DMS153 treated with DMSO at 0.1 percent for 48 hours (cell line): ENCODE measurements at regions not wholly inside any gene's neighbourhood (a gene's known extent, or its start where the extent isn't known, plus 50 kb on each side); places are given as distances from the start of the nearest gene placed in this dataset.
A peak's percentile ranks its signal among the peaks of the same experiment; 100 is the strongest.

Source experiments
- DNase-seq: peaks from one replicate; lab custom pipeline; 2025; ENCODE audit not compliant: unreplicated experiment; lab: John Stamatoyannopoulos, UW

- DNase-seq, result no peak
Measured at GRCh38 chr4:132245319-132245718, 903.8 kb upstream of the PCDH10 start.

- no peak for DNase-seq
Measured at GRCh38 chr4:132264176-132264575, 884.9 kb upstream of the PCDH10 start.

DNA sequence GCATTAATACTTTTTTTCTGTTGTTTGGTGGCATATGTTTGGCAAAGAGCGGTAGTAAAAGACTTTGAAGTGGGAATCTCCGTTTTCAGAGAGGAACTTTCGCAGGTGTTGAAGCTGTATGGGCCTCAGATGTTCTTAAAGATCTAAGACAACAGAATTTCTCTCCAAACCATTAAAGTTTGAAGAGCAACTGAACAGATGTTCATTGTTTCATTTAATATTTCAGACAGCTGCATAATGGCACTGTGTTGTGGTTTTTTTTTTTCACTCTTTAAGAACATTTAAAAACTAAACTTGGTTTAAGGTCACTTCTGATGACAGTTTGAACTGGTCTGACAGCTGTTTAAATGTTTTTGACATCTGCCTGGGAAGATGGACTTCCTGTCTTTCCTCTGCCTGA, 882.7 kb upstream of the PCDH10 start:
- DNase-seq, result no peak

GRCh38 chr4:132267321-132267720, 881.8 kb upstream of the PCDH10 start:
- no peak for DNase-seq

- DNase-seq, result no peak
Measured at GRCh38 chr4:132269303-132269990, 879.6 kb upstream of the PCDH10 start.

DNA sequence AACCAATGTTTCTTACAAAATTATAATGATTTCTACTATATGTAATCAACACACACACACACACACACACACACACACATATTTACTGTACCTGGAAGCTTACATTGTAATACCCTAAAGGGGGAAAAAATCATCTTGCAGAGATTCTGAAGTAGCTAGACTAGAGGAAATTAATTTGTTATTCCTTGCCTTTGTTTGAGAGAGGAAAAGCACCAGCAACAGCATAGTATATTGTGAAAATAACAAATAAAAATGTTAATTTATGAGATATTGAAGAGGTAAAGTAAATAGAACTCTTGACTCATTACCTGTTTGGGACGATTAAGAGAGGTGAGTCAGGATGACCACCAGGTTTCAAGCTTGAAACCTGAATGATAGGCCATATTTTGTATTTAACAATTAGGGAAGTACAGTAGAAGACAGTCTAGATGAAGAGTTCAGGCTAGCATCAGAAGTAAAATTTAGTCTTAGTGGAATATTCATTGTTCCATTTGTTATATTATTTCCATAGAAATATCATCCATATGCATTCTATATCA, 873.4 kb upstream of the PCDH10 start:
- no peak for DNase-seq

DNA sequence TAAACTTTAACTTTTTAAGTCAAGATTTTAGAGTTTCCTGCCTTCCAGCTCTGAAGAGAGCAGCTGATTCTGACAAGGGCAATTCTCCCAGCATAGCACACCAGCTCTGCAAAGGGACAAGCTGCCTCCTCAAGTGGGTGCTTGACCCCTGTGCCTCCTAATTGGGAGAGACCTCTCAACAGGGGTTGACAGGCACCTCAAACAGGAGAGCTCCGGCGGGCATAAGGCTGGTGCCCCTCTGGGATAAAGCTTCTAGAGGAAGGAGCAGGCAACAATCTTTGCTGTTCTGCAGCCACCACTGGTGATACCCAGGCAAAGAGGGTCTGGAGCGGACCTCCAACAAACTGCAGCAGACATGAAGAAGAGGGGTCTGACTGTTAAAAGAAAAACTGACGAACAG, 872.9 kb upstream of the PCDH10 start:
- DNase-seq, result no peak

DNA sequence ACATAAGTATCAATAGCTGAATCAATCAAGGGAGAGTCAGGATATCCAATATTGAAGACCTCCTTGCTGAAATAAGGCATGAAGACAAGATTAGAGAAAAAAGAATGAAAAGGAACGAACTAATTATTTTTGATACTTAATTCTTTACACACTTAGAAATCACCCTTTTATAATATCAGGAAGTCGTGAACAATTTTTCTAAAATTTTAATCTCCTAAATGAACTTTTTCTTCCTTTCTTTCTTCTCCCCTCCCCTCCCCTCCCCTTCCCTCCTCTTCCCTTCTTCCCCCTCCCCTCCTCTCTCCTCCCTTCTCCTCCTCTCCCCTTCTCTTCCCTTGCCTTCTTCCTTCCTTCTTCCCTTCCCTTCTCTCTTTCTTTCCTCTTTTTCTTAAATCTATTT, 872.1 kb upstream of the PCDH10 start:
- DNase-seq, result no peak

- DNase-seq, result no peak
Measured at GRCh38 chr4:132281733-132282132, 867.4 kb upstream of the PCDH10 start.

DNA sequence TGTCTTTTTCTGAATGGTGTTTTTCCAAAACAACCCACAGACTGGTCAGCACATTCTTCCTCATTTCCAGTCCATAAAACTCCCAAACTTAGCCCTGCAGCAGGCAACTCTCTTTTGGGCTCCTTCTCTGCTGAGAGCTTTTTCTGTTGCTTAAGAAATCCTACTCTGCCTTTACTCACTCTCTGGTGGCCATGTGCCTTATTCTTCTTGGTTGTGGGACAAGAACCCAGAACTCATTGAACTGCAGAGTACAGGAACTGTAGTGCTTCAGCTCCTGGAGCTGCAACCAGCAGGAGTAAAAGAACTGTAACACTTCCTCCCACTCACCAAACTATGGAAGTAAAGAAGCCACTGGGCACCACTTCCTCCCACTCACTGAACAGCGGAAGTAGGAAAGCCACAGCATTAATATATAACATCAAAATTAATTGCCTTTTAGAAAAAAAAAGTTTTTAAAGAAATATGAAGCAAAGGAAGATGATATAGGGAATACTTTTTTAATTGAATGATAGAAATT, 864.1 kb upstream of the PCDH10 start:
- no peak for DNase-seq

DNA sequence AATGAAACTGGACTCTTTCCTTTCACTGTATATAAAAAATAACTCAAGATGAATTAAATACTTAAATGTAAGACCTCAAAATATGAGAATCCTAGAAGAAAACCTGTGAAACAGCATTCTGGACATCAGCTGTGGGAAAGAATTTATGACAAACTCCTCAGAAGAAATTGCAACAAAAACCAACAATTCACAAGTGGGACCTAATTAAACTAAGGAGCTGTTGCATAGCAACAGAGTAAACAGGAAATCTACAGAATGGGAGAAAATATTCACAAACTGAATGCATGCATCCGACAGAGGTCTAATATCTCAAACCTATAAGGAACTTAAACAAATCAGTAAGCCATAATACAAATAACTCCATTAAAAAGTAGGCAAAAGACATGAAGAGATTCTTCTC, 851.7 kb upstream of the PCDH10 start:
- DNase-seq, result peak; percentile 25

GRCh38 chr4:132299841-132300240, 849.3 kb upstream of the PCDH10 start:
- no peak for DNase-seq

GRCh38 chr4:132312521-132312920, 836.6 kb upstream of the PCDH10 start:
- DNase-seq, result no peak

DNA sequence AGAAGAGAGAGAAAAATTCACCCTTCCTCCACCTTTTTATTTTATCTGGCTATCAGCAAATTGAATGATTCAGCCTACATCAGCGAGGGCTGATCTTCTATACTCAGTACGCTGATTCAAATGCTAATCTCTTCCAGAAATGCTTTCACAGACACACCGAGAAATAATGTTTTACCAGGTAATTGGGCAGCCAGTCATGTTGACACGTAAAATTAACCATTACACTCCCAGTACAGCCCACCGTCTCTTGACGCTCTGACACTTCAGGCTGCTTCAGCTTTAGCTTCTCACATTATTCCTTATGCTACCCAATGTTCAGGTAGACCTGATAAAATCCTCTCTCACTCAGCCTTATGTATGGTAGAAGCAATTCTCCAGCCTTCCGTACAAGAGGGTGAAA, 835.2 kb upstream of the PCDH10 start:
- no peak for DNase-seq

DNA sequence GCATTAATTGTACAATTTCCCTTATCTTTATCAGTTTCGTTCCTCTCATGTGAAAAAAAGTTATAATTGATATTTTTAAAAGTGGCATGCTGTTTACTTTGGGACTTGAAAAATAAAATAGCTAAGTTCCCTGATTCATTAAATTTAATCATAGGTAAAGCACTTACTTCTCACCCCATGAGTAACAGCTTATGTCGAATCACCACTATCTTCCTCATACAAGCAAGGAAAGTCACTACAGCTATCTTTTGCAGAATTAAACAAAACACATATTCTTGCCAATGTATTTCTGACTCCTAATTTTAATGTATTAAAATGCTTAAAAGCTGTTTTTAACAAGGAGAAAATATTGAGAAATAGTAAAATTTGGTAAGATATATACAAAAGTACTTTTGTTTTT, 832.4 kb upstream of the PCDH10 start:
- no peak for DNase-seq

DNA sequence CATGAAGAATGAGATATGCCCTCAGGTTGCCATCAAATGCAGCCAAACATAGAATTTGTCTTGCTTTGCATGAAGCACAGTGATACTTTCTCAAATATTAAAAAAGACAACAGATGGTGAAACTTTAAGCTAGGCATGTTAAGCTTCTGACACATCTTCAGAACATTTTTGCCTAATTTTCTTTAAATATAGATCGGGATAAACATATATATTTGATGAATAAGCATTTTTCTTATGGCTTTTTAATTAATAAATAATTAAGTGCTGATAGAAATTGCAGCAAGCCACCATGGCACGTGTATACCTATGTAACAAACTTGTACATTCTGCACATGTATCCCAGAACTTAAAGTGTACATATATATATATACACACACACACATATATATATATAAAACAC, 831.2 kb upstream of the PCDH10 start:
- no peak for DNase-seq

DNA sequence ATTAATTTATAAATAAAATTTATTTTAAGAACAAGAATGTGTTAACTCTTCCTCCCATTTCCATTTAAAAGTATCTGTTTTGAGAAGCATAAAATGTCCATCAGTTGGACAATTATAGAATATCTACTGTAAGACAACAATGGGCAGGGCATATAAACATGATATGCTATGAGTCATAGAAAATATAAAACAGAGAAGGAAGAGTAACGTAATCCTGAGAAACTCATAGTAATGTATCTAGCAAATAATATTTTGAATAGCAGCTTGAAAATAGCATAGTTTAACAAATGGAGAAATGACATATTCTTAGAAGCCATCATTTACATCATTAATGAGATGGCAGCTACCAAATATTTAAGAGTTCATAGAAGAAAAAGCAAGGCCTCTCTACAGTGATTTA, 820.3 kb upstream of the PCDH10 start:
- no peak for DNase-seq

DNA sequence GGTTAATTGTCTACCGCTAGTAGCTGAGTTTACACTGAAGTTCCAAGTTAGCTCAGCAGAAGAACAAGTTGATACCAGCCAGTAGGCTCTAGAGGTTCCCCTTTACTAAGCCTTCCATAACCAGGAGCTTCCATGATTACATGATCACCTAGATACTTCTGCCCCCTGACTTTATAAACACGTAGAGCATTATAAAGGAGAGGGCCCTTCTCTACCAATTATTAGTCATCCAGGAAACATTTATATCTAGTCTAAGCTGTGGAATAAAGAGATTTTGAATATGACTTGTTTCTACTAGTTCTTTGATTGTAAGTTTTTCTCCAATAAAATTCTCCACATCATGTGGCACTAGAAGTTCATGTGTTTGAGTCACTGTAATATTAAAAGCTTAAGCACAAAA, 818.1 kb upstream of the PCDH10 start:
- no peak for DNase-seq

GRCh38 chr4:132332932-132333723, 816.0 kb upstream of the PCDH10 start:
- DNase-seq, result no peak

DNA sequence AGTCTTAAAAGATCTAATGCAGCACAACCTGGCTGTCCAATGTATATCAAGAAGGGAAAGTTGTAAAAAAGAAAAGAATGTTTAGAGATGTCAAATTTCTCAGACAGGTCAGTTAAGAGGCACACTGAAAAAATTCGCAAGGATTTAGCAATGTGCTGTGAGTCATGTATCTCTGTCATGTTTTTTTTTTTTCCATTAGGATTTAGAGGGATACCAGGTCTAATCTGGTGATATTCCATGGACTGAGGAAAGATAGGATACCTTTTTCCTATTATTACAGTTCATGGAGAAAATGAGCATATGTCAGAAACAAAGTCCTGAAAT, 815.4 kb upstream of the PCDH10 start:
- no peak for DNase-seq

GRCh38 chr4:132334081-132334480, 815.0 kb upstream of the PCDH10 start:
- DNase-seq, result no peak
